ENCODE measurements at regions not wholly inside any gene's neighbourhood (a gene's known extent, or its start where the extent isn't known, plus 50 kb on each side); places are given as distances from the start of the nearest gene placed in this dataset.

DNA sequence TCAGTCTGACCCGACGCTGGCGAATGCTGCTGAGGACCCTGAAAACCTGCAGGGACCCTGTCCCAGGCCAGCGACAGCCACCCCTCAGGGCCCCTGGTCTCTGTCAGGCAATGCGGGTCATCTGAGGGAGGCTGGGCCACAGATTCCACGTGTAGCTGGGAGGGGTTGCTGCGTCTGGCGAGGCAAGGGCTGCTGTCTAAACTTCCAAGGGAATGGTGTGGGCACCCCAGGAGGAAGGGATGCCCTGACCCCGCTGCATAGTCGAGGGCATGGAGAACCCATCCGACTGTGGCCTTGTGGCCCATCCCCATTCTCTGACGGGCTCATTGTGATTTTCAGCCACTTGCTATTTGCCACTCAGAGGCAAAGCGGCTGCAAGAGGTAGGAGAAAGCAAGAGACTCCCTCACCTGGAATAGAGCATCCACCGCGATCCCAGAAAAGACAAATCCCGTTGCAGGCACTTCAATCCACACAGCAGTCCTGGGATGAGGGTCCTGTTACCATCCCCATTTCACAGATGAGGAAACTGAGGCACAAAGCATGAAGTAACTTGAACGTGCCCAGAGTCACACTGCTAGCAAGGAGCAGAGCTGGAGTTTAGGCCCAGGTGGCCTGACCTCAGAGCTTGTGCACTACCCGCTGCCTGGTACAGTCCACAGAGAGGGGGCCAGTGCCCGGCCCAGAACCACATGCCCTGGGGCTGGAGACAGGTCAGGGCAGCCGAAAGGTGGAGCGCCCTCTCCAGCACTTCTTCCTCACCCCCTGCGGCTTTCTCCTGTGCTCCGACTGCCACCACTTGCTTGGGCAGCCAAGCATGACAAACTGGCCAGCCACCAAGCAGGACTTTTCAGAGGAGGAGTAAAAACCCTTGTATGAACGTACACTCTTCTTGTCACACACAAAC is 163.8 kb upstream of the KLF14 start:
- peak; percentile 62 for DNase-seq

- DNase-seq, result no peak
These were observed 165.1 kb upstream of the KLF14 start for GRCh38 chr7:130899071-130899560.

GRCh38 chr7:130899638-130900401 is 165.8 kb upstream of the KLF14 start:
- DNase-seq, result no peak

DNA sequence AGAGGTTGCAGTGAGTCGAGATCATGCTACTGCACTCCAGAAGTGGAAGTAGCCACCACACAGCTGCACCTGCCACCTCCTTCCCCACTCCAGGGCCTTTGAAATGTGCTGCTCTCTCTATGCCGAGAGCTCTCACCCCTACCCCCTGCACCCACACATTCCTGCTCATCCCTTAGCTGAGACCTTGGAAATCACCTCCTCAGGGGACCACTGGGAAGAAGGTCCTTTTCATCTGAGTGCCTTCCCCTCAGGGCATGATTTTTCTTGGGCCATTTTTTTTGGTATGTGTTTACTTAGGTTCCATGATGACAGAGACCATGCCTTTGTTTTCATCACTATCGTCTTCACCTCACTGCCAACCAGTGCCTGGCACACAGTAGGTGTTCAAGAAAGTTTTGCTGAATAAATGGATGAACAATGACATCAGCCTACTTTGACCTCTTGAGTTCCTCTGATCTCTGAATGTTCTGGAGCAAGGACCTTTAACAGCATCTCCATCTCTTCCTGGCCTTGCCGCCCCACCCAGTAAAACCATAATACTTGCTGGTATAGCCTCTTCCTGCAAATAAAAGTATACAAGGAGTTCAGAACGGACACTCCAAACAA is 166.6 kb upstream of the KLF14 start:
- no peak for DNase-seq

DNA sequence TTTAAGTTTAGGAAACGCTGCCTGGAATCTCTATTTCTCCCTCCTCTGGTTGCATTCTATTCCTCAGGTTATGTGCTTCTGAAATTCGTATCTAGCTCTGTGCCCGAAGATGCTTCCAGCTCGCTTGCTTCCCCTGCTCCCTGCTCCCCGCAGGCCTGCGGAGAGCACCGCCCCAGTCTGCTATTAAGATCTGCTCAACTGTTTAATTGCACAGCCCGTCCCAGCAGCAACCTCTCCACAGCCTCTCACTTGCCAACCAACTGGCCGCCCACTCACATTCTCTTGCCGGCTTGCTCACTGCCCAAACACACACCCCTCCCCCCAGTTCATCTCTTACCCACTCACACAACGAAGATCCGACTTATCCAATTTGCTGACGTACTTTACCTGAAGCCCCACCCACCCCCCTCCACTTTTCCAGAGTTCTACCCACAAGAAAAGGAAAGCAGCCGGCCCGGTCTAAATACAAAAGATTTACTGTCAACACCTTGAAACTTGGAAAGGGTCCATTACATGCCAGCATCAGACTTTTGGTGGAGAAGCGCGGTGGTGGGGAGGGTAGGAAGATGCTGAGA is 167.3 kb upstream of the KLF14 start:
- DNase-seq, result peak; percentile 96

DNA sequence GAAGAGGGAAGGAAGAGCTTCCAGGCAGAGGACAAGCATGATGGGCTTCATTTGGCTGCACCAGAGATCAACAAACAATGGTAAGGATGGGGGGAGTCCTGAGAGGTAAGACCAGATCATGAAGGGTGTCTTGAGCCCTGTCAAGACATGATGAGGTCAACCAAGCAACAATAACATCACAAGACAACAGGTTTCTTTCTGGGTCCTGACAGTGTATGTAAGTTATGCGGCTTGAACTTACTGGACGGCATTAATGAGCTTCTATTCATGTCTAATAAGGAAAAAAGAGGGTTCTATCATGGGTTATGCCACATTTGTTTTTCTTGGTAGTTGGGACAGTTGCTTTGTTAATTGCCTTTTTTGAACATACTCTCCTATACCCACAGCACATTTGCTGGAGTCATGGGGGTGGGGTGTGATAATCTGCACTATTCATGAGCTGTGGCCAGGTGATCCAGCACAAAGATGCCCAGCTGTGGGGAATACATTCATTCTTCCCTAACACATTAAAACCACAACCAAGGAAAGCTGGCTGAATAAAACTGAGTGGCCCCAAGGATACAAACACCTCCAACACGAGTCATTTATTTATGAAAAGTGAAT is 168.8 kb upstream of the KLF14 start:
- no peak for DNase-seq

GRCh38 chr7:130903358-130903974 is 169.5 kb upstream of the KLF14 start:
- DNase-seq, result peak; percentile 73

GRCh38 chr7:130904031-130904757 is 170.2 kb upstream of the KLF14 start:
- peak; percentile 98 for DNase-seq

DNA sequence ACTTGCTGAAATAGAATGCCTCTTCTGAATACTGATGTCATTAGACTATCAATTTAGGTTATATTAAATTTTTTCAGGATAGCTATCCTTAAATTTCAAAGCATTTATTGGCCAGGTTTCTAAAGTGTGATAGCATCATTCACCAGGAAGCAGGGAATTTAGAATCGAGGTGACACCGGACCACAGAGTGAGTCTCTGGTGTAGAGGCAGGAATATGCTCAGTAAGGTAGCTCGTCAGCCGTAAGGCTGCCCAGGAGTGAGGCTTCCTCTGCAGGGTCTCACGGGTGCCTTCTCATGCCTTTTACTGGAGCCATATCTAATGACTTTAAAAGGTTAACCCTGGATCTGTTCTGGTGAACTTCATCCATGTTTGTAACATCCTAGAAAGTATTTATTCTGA is 170.8 kb upstream of the KLF14 start:
- no peak for DNase-seq

DNA sequence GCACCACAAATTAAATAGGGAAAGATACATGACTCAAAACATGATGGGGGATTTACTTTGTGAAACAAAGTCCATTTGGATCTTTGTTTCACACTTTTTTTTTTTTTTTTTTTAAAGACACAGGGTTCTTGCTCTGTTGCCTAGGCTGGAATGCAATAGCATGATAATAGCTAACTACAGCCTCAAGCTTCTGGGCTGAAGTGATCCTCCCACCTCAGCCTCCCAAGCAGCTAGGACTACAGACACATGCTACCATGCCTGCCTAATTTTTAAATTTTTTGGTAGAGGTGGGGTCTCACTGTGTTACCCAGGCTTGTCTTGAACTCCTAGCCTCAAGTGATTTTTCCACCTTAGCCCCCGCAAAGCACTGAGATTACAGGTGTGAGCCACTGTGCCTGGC is 172.6 kb upstream of the KLF14 start:
- no peak for DNase-seq

GRCh38 chr7:130907439-130907838 is 173.4 kb upstream of the KLF14 start:
- DNase-seq, result no peak

GRCh38 chr7:130908345-130909160 is 174.5 kb upstream of the KLF14 start:
- no peak for DNase-seq

- DNase-seq, result no peak
These were observed 175.3 kb upstream of the KLF14 start for GRCh38 chr7:130909161-130909836.

- peak; percentile 20 for DNase-seq
These were observed 176.1 kb upstream of the KLF14 start for GRCh38 chr7:130909881-130910672.

GRCh38 chr7:130910949-130911944 is 177.2 kb upstream of the KLF14 start:
- DNase-seq, result peak; percentile 72

DNA sequence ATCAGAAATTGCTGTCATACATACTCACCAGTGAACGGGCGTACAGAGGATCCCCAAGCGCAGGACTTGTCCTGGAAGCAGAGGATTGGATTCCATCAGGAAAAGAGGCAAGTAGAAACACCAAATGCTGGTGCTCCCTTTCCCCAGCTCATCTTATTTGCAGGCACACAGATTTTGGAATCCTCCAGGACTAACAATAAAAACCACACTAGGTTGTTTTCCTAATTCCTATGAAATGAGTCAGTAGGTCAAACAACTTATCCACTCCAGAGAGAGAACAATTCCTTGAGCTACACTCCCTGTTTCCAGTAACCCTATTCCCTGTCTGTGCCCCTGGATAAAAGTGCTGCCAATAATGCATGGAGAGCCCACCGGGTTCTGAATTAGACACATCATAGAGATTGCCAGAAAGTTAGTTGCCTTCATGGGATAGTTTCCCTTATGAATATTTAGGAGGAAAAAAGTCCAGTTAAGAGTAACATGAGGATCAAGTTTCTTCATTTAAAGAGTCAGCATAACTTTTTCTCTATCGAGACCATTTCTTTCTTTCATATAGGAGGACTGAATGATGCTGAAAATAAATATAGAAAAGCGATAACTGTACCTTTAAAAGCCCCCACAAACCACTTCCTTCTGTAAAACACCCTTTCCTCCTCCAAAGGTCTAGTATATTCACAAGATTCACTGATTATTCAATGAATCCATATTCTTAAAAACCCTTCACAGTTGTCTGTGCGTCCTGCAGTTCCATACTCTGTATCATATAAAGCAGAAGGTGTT is 178.3 kb upstream of the KLF14 start:
- DNase-seq, result peak; percentile 84

Data from kidney glomerular epithelial cell (primary cell).